ENCODE measurements at regions not wholly inside any gene's neighbourhood (a gene's known extent, or its start where the extent isn't known, plus 50 kb on each side); places are given as distances from the start of the nearest gene placed in this dataset.

- peak in 3 of 11 experiments; percentile 13 to 20 (median 18) for TF ChIP-seq CTCF (IDR thresholded peaks at IDR 0.05 in 8 of 11, conservative IDR thresholded peaks at IDR 0.05 in 3 of 11)
- no peak for TF ChIP-seq POLR2AphosphoS5 (IDR thresholded peaks at IDR 0.05)
Observed at GRCh38 chr4:127188847-127189246, 443.9 kb upstream of the INTU start.

Data from spleen (tissue), 7 donors.